Astrocyte (in vitro differentiated cells and primary cell): ENCODE measurements at regions not wholly inside any gene's neighbourhood (a gene's known extent, or its start where the extent isn't known, plus 50 kb on each side); places are given as distances from the start of the nearest gene placed in this dataset.

Experiments used
- EZH2 ChIP-seq: IDR thresholded peaks from 2 replicates; pipeline ENCODE4 v1.6.1; 2012; ENCODE audit warnings: mild to moderate bottlenecking, low read length, inconsistent platforms; ENCODE audit not compliant: insufficient read depth
- TF ChIP-seq, protein P1 (sequence below): IDR thresholded peaks from 2 replicates; pipeline ENCODE4 v1.5.1; 2011; ENCODE audit warnings: low read depth, mild to moderate bottlenecking, inconsistent platforms, low read length, moderate library complexity; ENCODE audit not compliant: insufficient read depth

DNA sequence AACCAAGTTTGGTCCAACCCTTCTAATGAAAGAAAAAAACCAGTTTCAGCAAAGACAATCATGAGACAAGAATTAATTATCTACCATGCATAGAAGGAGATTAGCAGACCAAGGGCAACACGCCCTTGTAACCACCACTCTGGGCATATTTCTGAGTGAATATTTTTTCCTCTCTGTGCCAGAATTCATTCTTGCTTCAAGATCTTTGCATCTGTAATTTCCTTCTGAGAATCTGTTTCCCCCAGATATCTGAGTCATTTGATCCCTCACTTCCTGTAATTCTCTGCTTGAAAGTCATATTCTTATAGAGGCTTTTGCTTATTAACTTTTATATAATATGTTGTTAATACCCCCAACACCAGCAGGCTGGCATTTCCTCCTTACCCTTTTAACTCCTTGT lies 243.7 kb downstream of the SLC16A7 start:
- TF ChIP-seq, protein P1, sequence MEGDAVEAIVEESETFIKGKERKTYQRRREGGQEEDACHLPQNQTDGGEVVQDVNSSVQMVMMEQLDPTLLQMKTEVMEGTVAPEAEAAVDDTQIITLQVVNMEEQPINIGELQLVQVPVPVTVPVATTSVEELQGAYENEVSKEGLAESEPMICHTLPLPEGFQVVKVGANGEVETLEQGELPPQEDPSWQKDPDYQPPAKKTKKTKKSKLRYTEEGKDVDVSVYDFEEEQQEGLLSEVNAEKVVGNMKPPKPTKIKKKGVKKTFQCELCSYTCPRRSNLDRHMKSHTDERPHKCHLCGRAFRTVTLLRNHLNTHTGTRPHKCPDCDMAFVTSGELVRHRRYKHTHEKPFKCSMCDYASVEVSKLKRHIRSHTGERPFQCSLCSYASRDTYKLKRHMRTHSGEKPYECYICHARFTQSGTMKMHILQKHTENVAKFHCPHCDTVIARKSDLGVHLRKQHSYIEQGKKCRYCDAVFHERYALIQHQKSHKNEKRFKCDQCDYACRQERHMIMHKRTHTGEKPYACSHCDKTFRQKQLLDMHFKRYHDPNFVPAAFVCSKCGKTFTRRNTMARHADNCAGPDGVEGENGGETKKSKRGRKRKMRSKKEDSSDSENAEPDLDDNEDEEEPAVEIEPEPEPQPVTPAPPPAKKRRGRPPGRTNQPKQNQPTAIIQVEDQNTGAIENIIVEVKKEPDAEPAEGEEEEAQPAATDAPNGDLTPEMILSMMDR: no peak
- no peak for TF ChIP-seq EZH2
